ENCODE measurements at regions not wholly inside any gene's neighbourhood (a gene's known extent, or its start where the extent isn't known, plus 50 kb on each side); places are given as distances from the start of the nearest gene placed in this dataset.

DNA sequence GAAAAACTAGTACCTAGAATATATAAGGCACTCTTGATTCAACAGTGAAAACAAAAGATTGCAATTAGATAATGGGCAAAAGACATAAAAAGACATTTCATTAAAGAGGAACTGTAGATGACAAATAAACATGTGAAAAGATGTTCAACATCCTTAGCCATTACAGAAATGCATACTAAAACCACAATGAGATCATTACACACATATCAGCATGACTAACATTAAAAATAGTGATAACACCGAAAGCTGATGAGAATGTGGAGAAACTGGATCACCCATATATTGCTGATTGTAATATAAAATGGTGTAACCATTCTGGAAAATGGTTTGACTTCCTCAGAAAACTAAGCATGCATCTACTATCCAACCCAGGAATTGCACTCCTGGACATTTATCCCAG is 340.3 kb downstream of the SEC16B start:
- FAIRE-seq, result no peak

GRCh38 chr1:177627148-177627910 is 342.5 kb downstream of the SEC16B start:
- no peaks in the 10 kb centered on the region for H3K4me1 ChIP-seq (ENCODE audit: control insufficient read depth in 3 of 3, insufficient read depth in 2 of 3, low read depth in 1 of 3, low read length in 2 of 3)
- H3K27ac ChIP-seq (ENCODE audit: low read depth in 1 of 3, low read length in 2 of 3), result no peak overlapping the region
- H3K9me3 ChIP-seq (ENCODE audit: control insufficient read depth in 2 of 2, insufficient read depth in 1 of 2, low read depth in 1 of 2, low read length in 1 of 2), result no peaks in the 10 kb centered on the region
- H3K36me3 ChIP-seq (ENCODE audit: control insufficient read depth in 3 of 3, insufficient read depth in 2 of 3, low read depth in 1 of 3, low read length in 3 of 3), result no peaks in the 10 kb centered on the region
- WGBS, 3 donors, result 75 to 84% (median 80%) methylated on average over 4 of the region's 4 CpGs
- FAIRE-seq (no peak), DNase-seq (no peak)
- H3K4me3 ChIP-seq (ENCODE audit: low read depth in 1 of 3, low read length in 3 of 3), result no peak overlapping the region
- H3K27me3 ChIP-seq (ENCODE audit: control insufficient read depth in 3 of 3, insufficient read depth in 3 of 3, low read length in 3 of 3), result no peaks in the 10 kb centered on the region

More for the DNA sequence above, 340.3 kb downstream of the SEC16B start:
- H3K36me3 ChIP-seq (ENCODE audit: control insufficient read depth in 3 of 3, insufficient read depth in 2 of 3, low read depth in 1 of 3, low read length in 3 of 3), result no peaks in the 10 kb centered on the region
- H3K4me1 ChIP-seq (ENCODE audit: control insufficient read depth in 3 of 3, insufficient read depth in 2 of 3, low read depth in 1 of 3, low read length in 2 of 3), result no peaks in the 10 kb centered on the region
- no peak overlapping the region for H3K4me3 ChIP-seq (ENCODE audit: low read depth in 1 of 3, low read length in 3 of 3)
- DNase-seq, result no peak
- H3K9me3 ChIP-seq (ENCODE audit: control insufficient read depth in 2 of 2, insufficient read depth in 1 of 2, low read depth in 1 of 2, low read length in 1 of 2), result no peaks in the 10 kb centered on the region
- H3K27ac ChIP-seq (ENCODE audit: low read depth in 1 of 3, low read length in 2 of 3), result no peak overlapping the region
- H3K27me3 ChIP-seq (ENCODE audit: control insufficient read depth in 3 of 3, insufficient read depth in 3 of 3, low read length in 3 of 3), result no peaks in the 10 kb centered on the region
- 37 to 66% (median 45%) methylated on average over 1 of the region's 1 CpG for WGBS, 3 donors

DNA sequence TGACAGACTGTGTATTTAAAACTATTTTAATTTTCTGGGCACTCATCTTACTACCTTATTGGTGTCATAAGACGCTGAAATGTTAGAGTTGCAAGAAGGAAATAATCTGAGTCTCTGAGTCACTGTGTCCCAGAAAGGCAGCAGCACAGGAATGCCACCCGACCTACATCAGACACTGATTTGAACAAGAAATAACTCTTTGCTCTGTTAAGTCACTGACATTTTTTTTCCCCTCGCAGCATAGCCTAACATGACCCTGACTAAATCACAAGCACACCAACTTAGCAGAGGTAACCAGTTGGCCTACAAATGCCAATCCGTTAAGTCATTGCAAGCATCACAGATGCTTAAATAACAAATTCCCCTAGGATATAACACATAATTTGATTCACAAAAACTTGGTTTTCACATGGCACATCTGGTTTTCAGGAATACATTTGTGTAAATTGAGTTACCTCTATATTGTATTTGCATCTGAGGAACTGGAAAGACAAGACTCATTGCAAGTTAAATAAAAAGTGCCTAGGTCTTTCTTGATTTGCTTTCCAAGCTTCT is 349.1 kb downstream of the SEC16B start:
- no peaks in the 10 kb centered on the region for H3K36me3 ChIP-seq (ENCODE audit: control insufficient read depth in 3 of 3, insufficient read depth in 2 of 3, low read depth in 1 of 3, low read length in 3 of 3)
- no peaks in the 10 kb centered on the region for H3K4me1 ChIP-seq (ENCODE audit: control insufficient read depth in 3 of 3, insufficient read depth in 2 of 3, low read depth in 1 of 3, low read length in 2 of 3)
- H3K4me3 ChIP-seq (ENCODE audit: low read depth in 1 of 3, low read length in 3 of 3), result no peak overlapping the region
- no peaks in the 10 kb centered on the region for H3K9me3 ChIP-seq (ENCODE audit: control insufficient read depth in 2 of 2, insufficient read depth in 1 of 2, low read depth in 1 of 2, low read length in 1 of 2)
- no peaks in the 10 kb centered on the region for H3K27me3 ChIP-seq (ENCODE audit: control insufficient read depth in 3 of 3, insufficient read depth in 3 of 3, low read length in 3 of 3)
- WGBS, 3 donors, result 36 to 58% (median 46%) methylated on average over 4 of the region's 4 CpGs
- FAIRE-seq (no peak), DNase-seq (no peak)
- H3K27ac ChIP-seq (ENCODE audit: low read depth in 1 of 3, low read length in 2 of 3), result no peak overlapping the region

DNA sequence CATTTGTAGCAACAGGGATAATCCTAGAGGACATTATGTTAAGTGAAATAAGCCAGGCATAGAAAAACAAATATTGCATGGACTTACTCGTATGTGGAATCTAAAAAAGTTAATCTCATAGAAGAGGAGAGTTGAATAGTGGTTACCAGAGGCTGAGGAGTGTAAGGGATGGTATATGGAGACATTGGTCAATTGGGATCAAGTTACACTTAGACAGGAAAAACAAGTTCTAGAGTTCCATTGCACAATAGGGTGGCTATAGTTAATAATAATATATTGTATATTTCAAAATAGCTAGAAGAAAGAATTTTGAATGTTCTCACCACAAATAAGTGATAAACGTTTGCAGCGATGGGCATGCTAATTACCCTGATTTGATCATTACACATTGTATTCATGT is 354.6 kb downstream of the SEC16B start:
- Histone ChIP-seq H3K27ac (ENCODE audit: low read depth in 1 of 3, low read length in 2 of 3) (no peak overlapping the region), H3K4me1 (ENCODE audit: control insufficient read depth in 3 of 3, insufficient read depth in 2 of 3, low read depth in 1 of 3, low read length in 2 of 3) (no peaks in the 10 kb centered on the region), H3K4me3 (ENCODE audit: low read depth in 1 of 3, low read length in 3 of 3) (no peak overlapping the region), H3K36me3 (ENCODE audit: control insufficient read depth in 3 of 3, insufficient read depth in 2 of 3, low read depth in 1 of 3, low read length in 3 of 3) (no peaks in the 10 kb centered on the region), H3K9me3 (ENCODE audit: control insufficient read depth in 2 of 2, insufficient read depth in 1 of 2, low read depth in 1 of 2, low read length in 1 of 2) (no peaks in the 10 kb centered on the region), H3K27me3 (ENCODE audit: control insufficient read depth in 3 of 3, insufficient read depth in 3 of 3, low read length in 3 of 3) (no peaks in the 10 kb centered on the region)
- no peak for FAIRE-seq
- no peak for DNase-seq
- WGBS, 3 donors, result 67 to 82% (median 81%) methylated on average over 3 of the region's 3 CpGs

GRCh38 chr1:177611402-177611801 is 358.5 kb downstream of the SEC16B start:
- FAIRE-seq, result no peak
- 79 to 95% (median 88%) methylated on average over 1 of the region's 1 CpG for WGBS, 3 donors

GRCh38 chr1:177609953-177610352 is 359.9 kb downstream of the SEC16B start:
- Histone ChIP-seq H3K4me3 (ENCODE audit: low read depth in 1 of 3, low read length in 3 of 3) (no peak overlapping the region), H3K4me1 (ENCODE audit: control insufficient read depth in 3 of 3, insufficient read depth in 2 of 3, low read depth in 1 of 3, low read length in 2 of 3) (no peaks in the 10 kb centered on the region), H3K27ac (ENCODE audit: low read depth in 1 of 3, low read length in 2 of 3) (no peak overlapping the region), H3K36me3 (ENCODE audit: control insufficient read depth in 3 of 3, insufficient read depth in 2 of 3, low read depth in 1 of 3, low read length in 3 of 3) (no peaks in the 10 kb centered on the region), H3K9me3 (ENCODE audit: control insufficient read depth in 2 of 2, insufficient read depth in 1 of 2, low read depth in 1 of 2, low read length in 1 of 2) (no peaks in the 10 kb centered on the region), H3K27me3 (ENCODE audit: control insufficient read depth in 3 of 3, insufficient read depth in 3 of 3, low read length in 3 of 3) (no peaks in the 10 kb centered on the region)
- FAIRE-seq, result no peak
- no peak for DNase-seq
- WGBS, 3 donors, result 74 to 81% (median 78%) methylated on average over 2 of the region's 2 CpGs

More at GRCh38 chr1:177611402-177611801, 358.5 kb downstream of the SEC16B start:
- Histone ChIP-seq H3K27me3 (ENCODE audit: control insufficient read depth in 3 of 3, insufficient read depth in 3 of 3, low read length in 3 of 3) (no peaks in the 10 kb centered on the region), H3K9me3 (ENCODE audit: control insufficient read depth in 2 of 2, insufficient read depth in 1 of 2, low read depth in 1 of 2, low read length in 1 of 2) (no peaks in the 10 kb centered on the region), H3K36me3 (ENCODE audit: control insufficient read depth in 3 of 3, insufficient read depth in 2 of 3, low read depth in 1 of 3, low read length in 3 of 3) (no peaks in the 10 kb centered on the region), H3K4me1 (ENCODE audit: control insufficient read depth in 3 of 3, insufficient read depth in 2 of 3, low read depth in 1 of 3, low read length in 2 of 3) (no peaks in the 10 kb centered on the region), H3K4me3 (ENCODE audit: low read depth in 1 of 3, low read length in 3 of 3) (no peak overlapping the region), H3K27ac (ENCODE audit: low read depth in 1 of 3, low read length in 2 of 3) (no peak overlapping the region)
- DNase-seq, result no peak

DNA sequence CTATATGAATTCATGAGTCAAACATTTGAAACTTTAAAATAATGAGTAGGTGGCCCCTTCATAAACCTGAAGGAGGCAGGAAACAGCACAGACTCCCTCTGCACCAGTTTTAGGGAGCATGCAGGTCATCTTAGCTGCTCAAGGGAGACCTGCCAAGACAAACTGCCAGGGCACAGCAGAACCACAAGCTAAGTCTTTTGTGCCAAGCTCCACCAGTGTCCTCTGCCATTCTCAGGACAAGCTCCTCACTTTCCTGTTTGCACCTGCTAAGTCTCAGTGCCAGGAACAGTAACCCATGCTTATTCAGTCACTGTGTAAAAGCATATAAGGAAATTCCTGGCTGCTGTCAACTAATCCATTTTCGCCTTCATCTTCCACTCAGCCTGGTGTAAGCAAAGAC is 368.9 kb downstream of the SEC16B start:
- Histone ChIP-seq H3K4me1 (ENCODE audit: control insufficient read depth in 3 of 3, insufficient read depth in 2 of 3, low read depth in 1 of 3, low read length in 2 of 3) (no peaks in the 10 kb centered on the region), H3K9me3 (ENCODE audit: control insufficient read depth in 2 of 2, insufficient read depth in 1 of 2, low read depth in 1 of 2, low read length in 1 of 2) (no peaks in the 10 kb centered on the region), H3K27ac (ENCODE audit: low read depth in 1 of 3, low read length in 2 of 3) (no peak overlapping the region), H3K4me3 (ENCODE audit: low read depth in 1 of 3, low read length in 3 of 3) (no peak overlapping the region), H3K36me3 (ENCODE audit: control insufficient read depth in 3 of 3, insufficient read depth in 2 of 3, low read depth in 1 of 3, low read length in 3 of 3) (no peaks in the 10 kb centered on the region), H3K27me3 (ENCODE audit: control insufficient read depth in 3 of 3, insufficient read depth in 3 of 3, low read length in 3 of 3) (no peaks in the 10 kb centered on the region)
- no peak for FAIRE-seq
- WGBS, 3 donors, result 56 to 78% (median 72%) methylated on average over 1 of the region's 1 CpG
- DNase-seq, result no peak

DNA sequence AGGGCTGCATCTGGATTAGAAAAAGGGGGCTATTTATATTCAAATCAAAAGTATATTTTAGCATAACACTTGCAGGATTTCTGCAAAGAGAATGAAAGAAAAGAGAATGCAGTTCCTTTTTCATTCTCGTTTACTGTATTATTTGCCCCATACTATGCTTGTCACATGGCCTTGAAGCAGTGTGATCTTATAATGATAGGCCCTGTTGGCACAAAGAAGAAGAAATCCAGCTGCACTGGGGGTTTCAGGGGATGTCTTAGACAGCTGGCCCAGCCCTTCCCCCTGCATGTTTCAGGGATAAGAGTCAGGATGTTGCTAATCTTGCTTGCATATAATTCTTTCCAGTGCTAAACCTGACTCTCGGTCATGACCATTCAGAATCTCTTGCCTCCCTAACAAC is 369.5 kb downstream of the SEC16B start:
- H3K9me3 ChIP-seq (ENCODE audit: control insufficient read depth in 2 of 2, insufficient read depth in 1 of 2, low read depth in 1 of 2, low read length in 1 of 2), result no peaks in the 10 kb centered on the region
- DNase-seq, result no peak
- no peak overlapping the region for H3K27ac ChIP-seq (ENCODE audit: low read depth in 1 of 3, low read length in 2 of 3)
- H3K4me3 ChIP-seq (ENCODE audit: low read depth in 1 of 3, low read length in 3 of 3), result no peak overlapping the region
- 38 to 51% (median 48%) methylated on average over 2 of the region's 2 CpGs for WGBS, 3 donors
- FAIRE-seq, result no peak
- no peaks in the 10 kb centered on the region for H3K36me3 ChIP-seq (ENCODE audit: control insufficient read depth in 3 of 3, insufficient read depth in 2 of 3, low read depth in 1 of 3, low read length in 3 of 3)
- H3K27me3 ChIP-seq (ENCODE audit: control insufficient read depth in 3 of 3, insufficient read depth in 3 of 3, low read length in 3 of 3), result no peaks in the 10 kb centered on the region
- no peaks in the 10 kb centered on the region for H3K4me1 ChIP-seq (ENCODE audit: control insufficient read depth in 3 of 3, insufficient read depth in 2 of 3, low read depth in 1 of 3, low read length in 2 of 3)

GRCh38 chr1:177597393-177597792 is 372.5 kb downstream of the SEC16B start:
- Histone ChIP-seq H3K27me3 (ENCODE audit: control insufficient read depth in 3 of 3, insufficient read depth in 3 of 3, low read length in 3 of 3) (no peaks in the 10 kb centered on the region), H3K4me3 (ENCODE audit: low read depth in 1 of 3, low read length in 3 of 3) (no peak overlapping the region), H3K27ac (ENCODE audit: low read depth in 1 of 3, low read length in 2 of 3) (no peak overlapping the region), H3K4me1 (ENCODE audit: control insufficient read depth in 3 of 3, insufficient read depth in 2 of 3, low read depth in 1 of 3, low read length in 2 of 3) (no peaks in the 10 kb centered on the region), H3K9me3 (ENCODE audit: control insufficient read depth in 2 of 2, insufficient read depth in 1 of 2, low read depth in 1 of 2, low read length in 1 of 2) (no peaks in the 10 kb centered on the region), H3K36me3 (ENCODE audit: control insufficient read depth in 3 of 3, insufficient read depth in 2 of 3, low read depth in 1 of 3, low read length in 3 of 3) (no peaks in the 10 kb centered on the region)
- DNase-seq, result no peak
- FAIRE-seq, result no peak

All from small intestine (tissue), 7 donors.